GM12865 (cell line): ENCODE measurements at regions not wholly inside any gene's neighbourhood (a gene's known extent, or its start where the extent isn't known, plus 50 kb on each side); places are given as distances from the start of the nearest gene placed in this dataset.
"Not testable (repeated sequence)": the region's sequence is repeated elsewhere in the genome, so short reads cannot be mapped to it uniquely, and the experiment has no call there.

Source experiments
- DNase-seq: peaks from one replicate; pipeline ENCODE4 v3.0.0; 2010; ENCODE audit warnings: low read depth
- H3K4me3 ChIP-seq: 2 replicates; pipeline ENCODE4 v1.5.1; 2011; ENCODE audit warnings: mild to moderate bottlenecking, low read depth, low read length, control low read depth
- CTCF ChIP-seq: IDR thresholded peaks from 2 replicates; pipeline ENCODE4 v1.5.1; 2011; ENCODE audit warnings: low read length, control low read depth, low read depth, inconsistent platforms; ENCODE audit not compliant: insufficient read depth; ENCODE audit errors: missing control alignments

- H3K4me3 ChIP-seq = no peak overlapping the region
- no peak for TF ChIP-seq CTCF
- no peak for DNase-seq
These were observed 699.0 kb upstream of the MIR17HG start for GRCh38 chr13:90648497-90648896.

- DNase-seq = no peak
- TF ChIP-seq CTCF = no peak
- no peak overlapping the region for H3K4me3 ChIP-seq
These were observed 695.5 kb upstream of the MIR17HG start for GRCh38 chr13:90652036-90652435.

GRCh38 chr13:90654970-90655369 is 692.5 kb upstream of the MIR17HG start:
- no peak for DNase-seq
- TF ChIP-seq CTCF = no peak
- H3K4me3 ChIP-seq = no peak overlapping the region

GRCh38 chr13:90664200-90664599 is 683.3 kb upstream of the MIR17HG start:
- H3K4me3 ChIP-seq, DNase-seq: not testable (repeated sequence)

- no peak for DNase-seq
- no peak for TF ChIP-seq CTCF
- H3K4me3 ChIP-seq = no peak overlapping the region
These were observed 673.7 kb upstream of the MIR17HG start for GRCh38 chr13:90673746-90674145.

- TF ChIP-seq CTCF = no peak
- no peak for DNase-seq
- no peak overlapping the region for H3K4me3 ChIP-seq
These were observed 672.4 kb upstream of the MIR17HG start for GRCh38 chr13:90675129-90675528.

GRCh38 chr13:90680826-90681225 is 666.7 kb upstream of the MIR17HG start:
- H3K4me3 ChIP-seq = no peak overlapping the region
- DNase-seq = no peak
- TF ChIP-seq CTCF = no peak
